Stimulated activated naive CD8-positive, alpha-beta T cell treated with anti-CD3 and anti-CD28 coated beads, Interleukin-15, amount 100 ng/mL, for 72 hours (primary cell): ENCODE measurements at regions not wholly inside any gene's neighbourhood (a gene's known extent, or its start where the extent isn't known, plus 50 kb on each side); places are given as distances from the start of the nearest gene placed in this dataset.

Source experiments
- ATAC-seq: fragments of 150-1000 bp; cut with Tn5 transposase; 2 replicates; pipeline ENCODE4 v1.10.0; 2021; ENCODE audit warnings: mild to moderate bottlenecking, moderate library complexity
- DNase-seq, 2 donors: peaks; one replicate each; pipeline ENCODE4 v3.0.0; 2021 to 2022
- H3K27ac Mint-ChIP-seq, 2 donors: one replicate each; pipeline ENCODE4 v1.8.0; 2022; ENCODE audit warnings: mild to moderate bottlenecking in 2 of 2, mixed read lengths in 2 of 2, moderate library complexity in 2 of 2
- H3K27me3 Mint-ChIP-seq: one replicate; pipeline ENCODE4 v1.8.0; 2022; ENCODE audit warnings: mixed read lengths
- H3K4me1 Mint-ChIP-seq: one replicate; pipeline ENCODE4 v1.8.0; 2022; ENCODE audit warnings: mild to moderate bottlenecking, mixed read lengths
- H3K4me3 Mint-ChIP-seq, 2 donors: one replicate each; pipeline ENCODE4 v1.8.0; 2022; ENCODE audit warnings: mild to moderate bottlenecking in 2 of 2, mixed read lengths in 2 of 2, moderate library complexity in 1 of 2
- H3K9me3 Mint-ChIP-seq, 2 donors: one replicate each; pipeline ENCODE4 v1.8.0; 2022; ENCODE audit warnings: mixed read lengths in 2 of 2

GRCh38 chr3:148062590-148062989, 635.1 kb upstream of the AGTR1 start:
- Mint-ChIP-seq H3K27ac (no peak overlapping the region), H3K4me3 (no peak overlapping the region), H3K4me1 (no peaks in the 10 kb centered on the region), H3K27me3 (no peaks in the 10 kb centered on the region), H3K9me3 (peaks cover 0 to 7% of the 10 kb centered on the region in 2 donors)
- ATAC-seq (no peak), DNase-seq (no peak)

- no peaks in the 10 kb centered on the region for H3K4me1 Mint-ChIP-seq
- H3K4me3 Mint-ChIP-seq, result no peak overlapping the region
- no peaks in the 10 kb centered on the region for H3K27me3 Mint-ChIP-seq
- DNase-seq (no peak), ATAC-seq (no peak)
- H3K9me3 Mint-ChIP-seq, result peaks cover 0 to 7% of the 10 kb centered on the region in 2 donors
- no peak overlapping the region for H3K27ac Mint-ChIP-seq
Measured at GRCh38 chr3:148066802-148067201, 630.9 kb upstream of the AGTR1 start.

- Mint-ChIP-seq H3K4me1 (no peaks in the 10 kb centered on the region), H3K9me3 (peaks cover 0 to 7% of the 10 kb centered on the region in 2 donors), H3K27ac (no peak overlapping the region), H3K27me3 (no peaks in the 10 kb centered on the region), H3K4me3 (no peak overlapping the region)
- DNase-seq, result no peak
- ATAC-seq, result no peak
Measured at GRCh38 chr3:148068466-148068865, 629.2 kb upstream of the AGTR1 start.

- no peak overlapping the region for H3K27ac Mint-ChIP-seq
- H3K4me1 Mint-ChIP-seq, result no peaks in the 10 kb centered on the region
- no peak overlapping the region for H3K4me3 Mint-ChIP-seq
- no peaks in the 10 kb centered on the region for H3K9me3 Mint-ChIP-seq
- DNase-seq, result no peak
- no peak for ATAC-seq
- no peaks in the 10 kb centered on the region for H3K27me3 Mint-ChIP-seq
Measured at GRCh38 chr3:148070041-148070440, 627.7 kb upstream of the AGTR1 start.

GRCh38 chr3:148073721-148074456, 623.8 kb upstream of the AGTR1 start:
- no peak overlapping the region for H3K4me3 Mint-ChIP-seq
- no peaks in the 10 kb centered on the region for H3K27me3 Mint-ChIP-seq
- DNase-seq (no peak), ATAC-seq (no peak)
- no peak overlapping the region for H3K27ac Mint-ChIP-seq
- no peaks in the 10 kb centered on the region for H3K9me3 Mint-ChIP-seq
- no peaks in the 10 kb centered on the region for H3K4me1 Mint-ChIP-seq

GRCh38 chr3:148074946-148075345, 622.8 kb upstream of the AGTR1 start:
- Mint-ChIP-seq H3K4me1 (no peaks in the 10 kb centered on the region), H3K9me3 (no peaks in the 10 kb centered on the region), H3K27ac (no peak overlapping the region), H3K27me3 (no peaks in the 10 kb centered on the region), H3K4me3 (no peak overlapping the region)
- no peak for ATAC-seq
- DNase-seq, result no peak

- Mint-ChIP-seq H3K27me3 (no peaks in the 10 kb centered on the region), H3K4me3 (no peak overlapping the region), H3K4me1 (no peaks in the 10 kb centered on the region), H3K9me3 (no peaks in the 10 kb centered on the region), H3K27ac (no peak overlapping the region)
- no peak for DNase-seq
- no peak for ATAC-seq
Measured at GRCh38 chr3:148075771-148076716, 621.7 kb upstream of the AGTR1 start.

GRCh38 chr3:148077318-148077923, 620.3 kb upstream of the AGTR1 start:
- DNase-seq (no peak), ATAC-seq (no peak)
- H3K27me3 Mint-ChIP-seq, result no peaks in the 10 kb centered on the region
- no peaks in the 10 kb centered on the region for H3K9me3 Mint-ChIP-seq
- H3K27ac Mint-ChIP-seq, result no peak overlapping the region
- no peaks in the 10 kb centered on the region for H3K4me1 Mint-ChIP-seq
- H3K4me3 Mint-ChIP-seq, result no peak overlapping the region

GRCh38 chr3:148077965-148078364, 619.7 kb upstream of the AGTR1 start:
- Mint-ChIP-seq H3K9me3 (no peaks in the 10 kb centered on the region), H3K4me1 (no peaks in the 10 kb centered on the region), H3K27ac (no peak overlapping the region)

GRCh38 chr3:148078658-148079057, 619.0 kb upstream of the AGTR1 start:
- ATAC-seq, result no peak

More at GRCh38 chr3:148077965-148078364, 619.7 kb upstream of the AGTR1 start:
- no peak overlapping the region for H3K4me3 Mint-ChIP-seq
- H3K27me3 Mint-ChIP-seq, result no peaks in the 10 kb centered on the region
- ATAC-seq (no peak), DNase-seq (no peak)

GRCh38 chr3:148079370-148079769, 618.3 kb upstream of the AGTR1 start:
- no peak for ATAC-seq
- no peak overlapping the region for H3K4me3 Mint-ChIP-seq
- no peak overlapping the region for H3K27ac Mint-ChIP-seq
- no peaks in the 10 kb centered on the region for H3K9me3 Mint-ChIP-seq
- no peak for DNase-seq
- no peaks in the 10 kb centered on the region for H3K27me3 Mint-ChIP-seq
- no peaks in the 10 kb centered on the region for H3K4me1 Mint-ChIP-seq

More at GRCh38 chr3:148078658-148079057, 619.0 kb upstream of the AGTR1 start:
- DNase-seq, result no peak
- H3K4me3 Mint-ChIP-seq, result no peak overlapping the region
- H3K4me1 Mint-ChIP-seq, result no peaks in the 10 kb centered on the region
- no peaks in the 10 kb centered on the region for H3K27me3 Mint-ChIP-seq
- no peaks in the 10 kb centered on the region for H3K9me3 Mint-ChIP-seq
- H3K27ac Mint-ChIP-seq, result no peak overlapping the region

- ATAC-seq (no peak), DNase-seq (no peak)
- Mint-ChIP-seq H3K4me1 (no peaks in the 10 kb centered on the region), H3K9me3 (no peaks in the 10 kb centered on the region), H3K27ac (no peak overlapping the region), H3K27me3 (no peaks in the 10 kb centered on the region), H3K4me3 (no peak overlapping the region)
Measured at GRCh38 chr3:148081926-148082325, 615.8 kb upstream of the AGTR1 start.

GRCh38 chr3:148082506-148083280, 615.0 kb upstream of the AGTR1 start:
- ATAC-seq (no peak), DNase-seq (no peak)
- Mint-ChIP-seq H3K4me1 (no peaks in the 10 kb centered on the region), H3K9me3 (no peaks in the 10 kb centered on the region), H3K27ac (no peak overlapping the region), H3K4me3 (no peak overlapping the region), H3K27me3 (no peaks in the 10 kb centered on the region)

- ATAC-seq (no peak), DNase-seq (no peak)
- no peaks in the 10 kb centered on the region for H3K27me3 Mint-ChIP-seq
- no peaks in the 10 kb centered on the region for H3K9me3 Mint-ChIP-seq
- H3K4me3 Mint-ChIP-seq, result no peak overlapping the region
- H3K4me1 Mint-ChIP-seq, result no peaks in the 10 kb centered on the region
- no peak overlapping the region for H3K27ac Mint-ChIP-seq
Measured at GRCh38 chr3:148083526-148084182, 614.0 kb upstream of the AGTR1 start.

- Mint-ChIP-seq H3K27ac (peak overlapping the region in 1 of 2 donors; percentile 81), H3K27me3 (no peaks in the 10 kb centered on the region)
- DNase-seq, result no peak
Measured at GRCh38 chr3:148084931-148085330, 612.8 kb upstream of the AGTR1 start.

More at GRCh38 chr3:148084931-148085330, 612.8 kb upstream of the AGTR1 start:
- Mint-ChIP-seq H3K9me3 (no peaks in the 10 kb centered on the region), H3K4me3 (no peak overlapping the region), H3K4me1 (no peaks in the 10 kb centered on the region)
- no peak for ATAC-seq
